ENCODE measurements at regions not wholly inside any gene's neighbourhood (a gene's known extent, or its start where the extent isn't known, plus 50 kb on each side); places are given as distances from the start of the nearest gene placed in this dataset.

- TF ChIP-seq CTCF (IDR thresholded peaks at IDR 0.05; ENCODE audit: borderline replicate concordance, extremely low read depth, low read length, poor library complexity, severe bottlenecking), result no peak
- no peak for TF ChIP-seq EZH2 (IDR thresholded peaks at IDR 0.05; ENCODE audit: borderline replicate concordance, low read depth, low read length, severe bottlenecking)
Measured at GRCh38 chr7:131255242-131255641, 72.4 kb upstream of the MKLN1 start.
